Bronchial epithelial cell (primary cell): ENCODE measurements at regions not wholly inside any gene's neighbourhood (a gene's known extent, or its start where the extent isn't known, plus 50 kb on each side); places are given as distances from the start of the nearest gene placed in this dataset.

Experiments
- DNase-seq: peaks from one replicate; pipeline ENCODE4 v3.0.0-alpha.2; 2010; ENCODE audit warnings: low read depth
- FAIRE-seq: peaks from 2 replicates; lab custom pipeline; 2011; peaks lifted over from hg19 to GRCh38; lab: Jason Lieb, UNC
- H3K27me3 ChIP-seq: 2 replicates; pipeline ENCODE4 v1.5.1; 2011; ENCODE audit warnings: low read length; ENCODE audit not compliant: control insufficient read depth, insufficient read depth
- H3K36me3 ChIP-seq: 2 replicates; pipeline ENCODE4 v1.5.1; 2011; ENCODE audit warnings: low read length; ENCODE audit not compliant: control insufficient read depth, insufficient read depth
- H3K4me3 ChIP-seq: 2 replicates; pipeline ENCODE4 v1.5.1; 2011; ENCODE audit warnings: mild to moderate bottlenecking, low read depth, low read length, control low read depth
- TF ChIP-seq, protein P1 (sequence below): IDR thresholded peaks from 2 replicates; pipeline ENCODE4 v1.5.1; 2011; ENCODE audit warnings: mild to moderate bottlenecking, moderate library complexity, low read length, control low read depth, inconsistent platforms; ENCODE audit not compliant: insufficient read depth, severe bottlenecking

DNA sequence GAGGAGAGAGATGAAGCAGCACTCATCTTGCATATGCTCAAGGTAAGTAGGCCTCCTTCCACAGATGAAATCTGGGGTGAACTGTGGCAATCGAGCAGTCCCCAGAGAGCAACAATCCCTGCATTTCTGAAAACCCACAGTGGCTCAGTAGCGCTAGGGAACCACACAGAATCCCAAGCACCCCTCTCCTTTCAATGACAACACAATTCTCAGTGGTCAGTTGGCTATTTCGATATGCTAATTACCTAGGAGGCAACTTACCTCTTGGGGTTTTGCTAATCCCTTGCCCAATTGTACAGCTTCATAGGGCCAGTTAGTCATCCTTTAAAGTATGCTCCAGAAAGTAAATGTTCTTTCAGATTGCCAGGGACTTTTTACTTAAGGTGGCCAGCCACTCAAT is 1035.7 kb downstream of the BCL11B start:
- TF ChIP-seq, protein P1, sequence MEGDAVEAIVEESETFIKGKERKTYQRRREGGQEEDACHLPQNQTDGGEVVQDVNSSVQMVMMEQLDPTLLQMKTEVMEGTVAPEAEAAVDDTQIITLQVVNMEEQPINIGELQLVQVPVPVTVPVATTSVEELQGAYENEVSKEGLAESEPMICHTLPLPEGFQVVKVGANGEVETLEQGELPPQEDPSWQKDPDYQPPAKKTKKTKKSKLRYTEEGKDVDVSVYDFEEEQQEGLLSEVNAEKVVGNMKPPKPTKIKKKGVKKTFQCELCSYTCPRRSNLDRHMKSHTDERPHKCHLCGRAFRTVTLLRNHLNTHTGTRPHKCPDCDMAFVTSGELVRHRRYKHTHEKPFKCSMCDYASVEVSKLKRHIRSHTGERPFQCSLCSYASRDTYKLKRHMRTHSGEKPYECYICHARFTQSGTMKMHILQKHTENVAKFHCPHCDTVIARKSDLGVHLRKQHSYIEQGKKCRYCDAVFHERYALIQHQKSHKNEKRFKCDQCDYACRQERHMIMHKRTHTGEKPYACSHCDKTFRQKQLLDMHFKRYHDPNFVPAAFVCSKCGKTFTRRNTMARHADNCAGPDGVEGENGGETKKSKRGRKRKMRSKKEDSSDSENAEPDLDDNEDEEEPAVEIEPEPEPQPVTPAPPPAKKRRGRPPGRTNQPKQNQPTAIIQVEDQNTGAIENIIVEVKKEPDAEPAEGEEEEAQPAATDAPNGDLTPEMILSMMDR: no peak
- no peaks in the 10 kb centered on the region for H3K27me3 ChIP-seq
- H3K4me3 ChIP-seq: no peak overlapping the region
- FAIRE-seq: no peak
- DNase-seq: no peak
- H3K36me3 ChIP-seq: no peaks in the 10 kb centered on the region

DNA sequence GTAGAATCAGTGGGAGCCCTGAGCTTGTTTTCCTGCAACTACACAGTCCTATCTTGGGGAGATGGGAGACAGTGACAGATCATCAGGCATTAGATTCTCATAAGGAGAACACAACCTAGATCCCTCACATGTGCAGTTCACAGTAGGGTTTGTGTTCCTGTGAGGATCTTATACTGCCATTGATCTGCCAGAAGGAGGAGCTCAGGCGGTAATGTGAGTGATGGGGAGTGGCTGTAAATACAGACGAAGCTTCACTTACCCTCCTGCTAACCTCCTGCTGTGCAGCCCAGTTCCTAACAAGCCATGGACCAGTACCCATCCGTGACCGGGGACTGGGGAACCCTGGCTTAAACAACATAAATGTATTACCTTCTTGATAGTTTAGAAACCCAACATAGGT is 1034.1 kb downstream of the BCL11B start:
- FAIRE-seq: no peak
- H3K4me3 ChIP-seq: no peak overlapping the region
- H3K27me3 ChIP-seq: no peaks in the 10 kb centered on the region
- TF ChIP-seq, protein P1: no peak
- DNase-seq: no peak
- no peaks in the 10 kb centered on the region for H3K36me3 ChIP-seq

DNA sequence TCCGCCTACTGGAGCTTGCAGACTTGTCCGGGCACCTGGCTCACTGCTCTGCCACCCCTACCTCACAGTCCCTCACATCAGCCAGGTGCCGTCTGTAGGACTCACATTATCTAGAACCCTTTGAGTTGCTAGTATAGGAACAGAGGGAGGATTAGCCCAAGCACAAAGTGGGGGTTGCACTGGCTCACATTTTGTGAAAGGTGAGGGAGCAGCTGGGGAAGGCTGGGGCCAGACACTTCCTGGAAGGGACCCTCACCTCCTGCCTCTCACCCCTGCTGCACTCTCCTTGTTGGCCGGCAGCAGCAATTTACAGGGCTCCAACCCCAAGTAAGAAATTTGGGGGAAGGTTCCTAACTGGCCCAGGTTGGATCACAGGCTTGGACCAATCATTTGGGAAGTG is 1031.6 kb downstream of the BCL11B start:
- DNase-seq (no peak), FAIRE-seq (no peak)
- no peaks in the 10 kb centered on the region for H3K27me3 ChIP-seq
- TF ChIP-seq, protein P1: no peak
- H3K4me3 ChIP-seq: no peak overlapping the region
- no peaks in the 10 kb centered on the region for H3K36me3 ChIP-seq

DNA sequence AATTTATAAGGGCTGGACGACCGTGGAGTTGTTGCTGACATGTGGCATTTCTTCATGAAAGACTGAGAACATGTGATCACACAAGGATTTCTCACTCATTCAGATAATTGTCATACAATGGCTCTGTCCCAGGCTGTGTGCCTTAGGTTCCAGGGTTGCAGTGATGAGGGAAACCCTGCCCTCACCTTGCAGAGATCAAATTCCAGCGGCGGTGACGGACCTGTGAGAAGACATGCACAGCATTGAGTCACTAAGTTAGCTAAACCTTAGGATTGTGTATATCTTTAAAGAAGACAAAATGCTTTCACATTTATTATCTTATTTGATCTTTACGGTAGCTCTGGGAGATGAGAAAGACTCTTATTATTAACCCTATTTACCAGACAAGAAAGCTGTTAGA is 1029.1 kb downstream of the BCL11B start:
- H3K4me3 ChIP-seq: no peak overlapping the region
- H3K36me3 ChIP-seq: no peaks in the 10 kb centered on the region
- FAIRE-seq (no peak), DNase-seq (peak; percentile 60)
- no peaks in the 10 kb centered on the region for H3K27me3 ChIP-seq
- TF ChIP-seq, protein P1: no peak

DNA sequence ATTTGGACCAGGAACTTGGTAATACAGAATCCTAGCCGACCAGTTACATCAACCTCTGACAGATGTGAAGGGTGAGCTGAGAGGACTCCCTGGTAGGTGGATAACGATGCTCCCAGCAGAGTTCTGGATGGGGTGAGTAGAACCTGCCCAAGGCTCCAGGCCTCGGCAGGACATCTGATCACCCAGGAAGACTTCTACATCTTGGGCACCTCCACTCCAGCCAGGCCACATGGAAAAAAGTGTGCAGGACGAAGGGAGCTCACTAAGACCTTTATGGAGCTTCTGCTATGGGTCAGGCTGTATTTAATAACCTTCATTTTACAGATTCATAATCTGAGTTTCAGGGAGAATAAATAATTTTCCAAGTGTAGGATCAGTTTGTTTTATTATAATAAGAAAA is 1028.7 kb downstream of the BCL11B start:
- DNase-seq: no peak
- FAIRE-seq: no peak
- TF ChIP-seq, protein P1: no peak
- no peaks in the 10 kb centered on the region for H3K27me3 ChIP-seq
- H3K4me3 ChIP-seq: no peak overlapping the region
- no peaks in the 10 kb centered on the region for H3K36me3 ChIP-seq

DNA sequence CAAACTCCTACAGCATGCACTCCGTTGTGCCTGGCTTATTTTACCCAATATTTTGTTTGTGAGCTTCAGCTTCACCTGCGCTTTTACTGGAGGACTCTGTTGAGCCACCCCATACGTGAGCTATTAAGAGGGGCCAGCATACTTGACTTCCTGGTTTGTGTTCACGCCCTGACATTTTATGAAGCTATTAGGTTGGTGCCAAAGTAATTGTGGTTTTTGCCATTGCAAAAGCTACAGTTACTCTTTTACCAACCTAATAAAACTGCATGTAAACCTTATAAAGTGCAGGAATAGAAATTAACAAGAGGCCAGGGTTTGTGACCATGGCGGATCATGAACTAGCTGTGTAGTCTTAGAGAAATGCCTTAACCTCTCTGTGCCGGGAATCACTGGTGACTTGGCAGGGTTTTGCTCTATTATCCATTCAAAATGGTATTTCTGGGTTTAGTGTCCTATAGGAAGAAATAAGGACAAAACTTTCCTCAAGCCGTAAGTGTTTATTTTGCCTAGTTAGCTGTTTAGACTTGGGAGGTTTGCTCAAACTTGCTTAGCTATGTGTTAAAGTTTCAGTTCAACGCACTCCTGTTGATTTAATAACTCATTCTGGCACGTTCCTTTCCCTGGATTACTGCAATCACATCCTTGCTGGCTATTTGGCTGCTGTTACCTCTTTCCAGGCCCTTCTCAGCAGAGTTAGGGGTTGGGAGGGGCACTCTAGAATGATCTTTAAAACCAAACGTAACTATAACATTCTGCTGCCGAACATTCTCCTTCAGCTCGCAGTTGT is 1027.6 kb downstream of the BCL11B start:
- Histone ChIP-seq H3K36me3 (no peaks in the 10 kb centered on the region), H3K27me3 (no peaks in the 10 kb centered on the region), H3K4me3 (no peak overlapping the region)
- no peak for FAIRE-seq
- TF ChIP-seq, protein P1: no peak
- DNase-seq: peak; percentile 88
